ENCODE measurements at regions not wholly inside any gene's neighbourhood (a gene's known extent, or its start where the extent isn't known, plus 50 kb on each side); places are given as distances from the start of the nearest gene placed in this dataset.

GRCh38 chr9:74016004-74016403 lies 481.1 kb upstream of the RORB start:
- Histone ChIP-seq H3K27me3 (ENCODE audit: control insufficient read depth in 2 of 2, insufficient read depth in 2 of 2, low read length in 2 of 2) (no peaks in the 10 kb centered on the region), H4K20me1 (replicated peaks; ENCODE audit: control insufficient read depth, extremely low read depth, insufficient read depth, low read length) (no peaks in the 10 kb centered on the region), H3K9me3 (replicated peaks; ENCODE audit: control insufficient read depth, insufficient read depth, low read length) (no peaks in the 10 kb centered on the region), H3K4me3 (replicated peaks in 1 of 3; ENCODE audit: insufficient read depth in 1 of 3, low read depth in 1 of 3, low read length in 3 of 3) (no peak overlapping the region), H3K9ac (replicated peaks; ENCODE audit: extremely low read depth, insufficient read depth, low read length) (no peak overlapping the region), H3K79me2 (ENCODE audit: control insufficient read depth, insufficient read depth, low read length) (no peaks in the 10 kb centered on the region), H3K4me1 (ENCODE audit: control insufficient read depth, extremely low read depth, insufficient read depth, low read length) (no peaks in the 10 kb centered on the region), H3K27ac (ENCODE audit: insufficient read depth, low read depth, low read length) (no peak overlapping the region), H3K9me1 (replicated peaks; ENCODE audit: control insufficient read depth, extremely low read depth, insufficient read depth, low read length) (no peaks in the 10 kb centered on the region), H3K36me3 (ENCODE audit: control insufficient read depth in 2 of 2, extremely low read depth in 1 of 2, insufficient read depth in 2 of 2, low read length in 2 of 2) (no peaks in the 10 kb centered on the region), H3K4me2 (ENCODE audit: insufficient read depth, low read length) (no peak overlapping the region), H2AFZ (ENCODE audit: low read depth, low read length) (no peak overlapping the region)
- BruUV-seq (replicated peaks): no TSS peak
- TF ChIP-seq CTCF (IDR thresholded peaks at IDR 0.05; ENCODE audit: extremely low read depth in 1 of 2, insufficient read depth in 1 of 2, low read depth in 1 of 2, low read length in 2 of 2): no peak
- TF ChIP-seq FOS (IDR thresholded peaks at IDR 0.05; ENCODE audit: borderline replicate concordance, insufficient read depth, low read length): no peak
- no peak for TF ChIP-seq MYC (IDR thresholded peaks at IDR 0.05; ENCODE audit: low read depth, low read length)
- no peak for TF ChIP-seq GATA2 (IDR thresholded peaks at IDR 0.05; ENCODE audit: insufficient read depth, insufficient read length, low read depth, low read length)
- TF ChIP-seq EZH2 (IDR thresholded peaks at IDR 0.05; ENCODE audit: borderline replicate concordance, low read depth, low read length, severe bottlenecking): no peak
- no peak for TF ChIP-seq POLR2A (IDR thresholded peaks at IDR 0.05; ENCODE audit: low read depth, low read length)
- no peak for TF ChIP-seq MAX (IDR thresholded peaks at IDR 0.05; ENCODE audit: insufficient read depth, insufficient read length)
- TF ChIP-seq JUN (IDR thresholded peaks at IDR 0.05; ENCODE audit: borderline replicate concordance, insufficient read depth, insufficient read length, low read depth): no peak
- dilution Hi-C loops (cut with MboI; ENCODE audit: extremely low pct_ligation_motif_present, low sequenced_read_pairs): no loop called here
- ChIA-PET POLR2A (no interaction called here), CTCF (no interaction called here)
- DNase-seq (ENCODE audit: low read depth, low spot score): no peak
- intact Hi-C loops (cut with micrococcal nuclease): no loop called here
- no peak for FAIRE-seq

All from endothelial cell of umbilical vein (primary cell).